Activated naive CD4-positive, alpha-beta T cell treated with anti-CD3 and anti-CD28 coated beads, Interleukin-2, amount 50 U/mL, for 72 hours (primary cell): ENCODE measurements at regions not wholly inside any gene's neighbourhood (a gene's known extent, or its start where the extent isn't known, plus 50 kb on each side); places are given as distances from the start of the nearest gene placed in this dataset.

ENCODE experiments used
- ATAC-seq, 2 donors: fragments of 150-1000 bp; cut with Tn5 transposase; 2 replicates each; pipeline ENCODE4 v1.10.0; 2021; ENCODE audit warnings: mild to moderate bottlenecking in 2 of 2, moderate library complexity in 2 of 2
- DNase-seq, 2 donors: peaks; one replicate each; pipeline ENCODE4 v3.0.0; 2021 to 2022; ENCODE audit warnings: low spot score in 2 of 2
- H3K27ac Mint-ChIP-seq, 2 donors: one replicate each; pipeline ENCODE4 v1.8.0; 2022; ENCODE audit warnings: mild to moderate bottlenecking in 2 of 2, mixed read lengths in 2 of 2
- H3K36me3 Mint-ChIP-seq, 2 donors: one replicate each; pipeline ENCODE4 v1.8.0; 2022; ENCODE audit warnings: mixed read lengths in 2 of 2
- H3K9me3 Mint-ChIP-seq, 2 donors: one replicate each; pipeline ENCODE4 v1.8.0; 2022; ENCODE audit warnings: mixed read lengths in 2 of 2

- no peaks in the 10 kb centered on the region for H3K36me3 Mint-ChIP-seq
- H3K9me3 Mint-ChIP-seq: peaks cover 8 to 15% of the 10 kb centered on the region in 2 donors
- DNase-seq (no peak), ATAC-seq (no peak)
- H3K27ac Mint-ChIP-seq: no peak overlapping the region
Observed at GRCh38 chr13:56335775-56336174, 804.9 kb upstream of the PRR20A start.

- ATAC-seq (no peak), DNase-seq (no peak)
- H3K27ac Mint-ChIP-seq: no peak overlapping the region
Observed at GRCh38 chr13:56338421-56338820, 802.3 kb upstream of the PRR20A start.

GRCh38 chr13:56347014-56347413 lies 793.7 kb upstream of the PRR20A start:
- peaks cover 0 to 5% of the 10 kb centered on the region in 2 donors for H3K36me3 Mint-ChIP-seq
- H3K27ac Mint-ChIP-seq: no peak overlapping the region
- ATAC-seq: no peak
- DNase-seq: no peak
- peaks cover 11 to 16% of the 10 kb centered on the region in 2 donors for H3K9me3 Mint-ChIP-seq

More at GRCh38 chr13:56338421-56338820, 802.3 kb upstream of the PRR20A start:
- Mint-ChIP-seq H3K9me3 (peaks cover 27 to 28% of the 10 kb centered on the region in 2 donors), H3K36me3 (peaks cover 0 to 4% of the 10 kb centered on the region in 2 donors)

- Mint-ChIP-seq H3K9me3 (peaks cover 4 to 9% of the 10 kb centered on the region in 2 donors), H3K27ac (no peak overlapping the region), H3K36me3 (peaks cover 0 to 5% of the 10 kb centered on the region in 2 donors)
- DNase-seq: no peak
- ATAC-seq: no peak
Observed at GRCh38 chr13:56349866-56350265, 790.9 kb upstream of the PRR20A start.

GRCh38 chr13:56351041-56351440 lies 789.7 kb upstream of the PRR20A start:
- ATAC-seq (no peak), DNase-seq (no peak)
- Mint-ChIP-seq H3K9me3 (peaks cover 11 to 12% of the 10 kb centered on the region in 2 donors), H3K36me3 (peaks cover 0 to 5% of the 10 kb centered on the region in 2 donors), H3K27ac (no peak overlapping the region)

- peaks cover 0 to 6% of the 10 kb centered on the region in 2 donors for H3K36me3 Mint-ChIP-seq
Observed at GRCh38 chr13:56352361-56352760, 788.4 kb upstream of the PRR20A start.

GRCh38 chr13:56352901-56353300 lies 787.8 kb upstream of the PRR20A start:
- Mint-ChIP-seq H3K27ac (no peak overlapping the region), H3K9me3 (peaks cover 11 to 13% of the 10 kb centered on the region in 2 donors), H3K36me3 (peaks cover 0 to 5% of the 10 kb centered on the region in 2 donors)
- ATAC-seq: no peak
- no peak for DNase-seq

More at GRCh38 chr13:56352361-56352760, 788.4 kb upstream of the PRR20A start:
- Mint-ChIP-seq H3K27ac (no peak overlapping the region), H3K9me3 (peaks cover 11 to 13% of the 10 kb centered on the region in 2 donors)
- DNase-seq (no peak), ATAC-seq (no peak)

GRCh38 chr13:56356690-56357089 lies 784.0 kb upstream of the PRR20A start:
- ATAC-seq (no peak), DNase-seq (no peak)
- Mint-ChIP-seq H3K27ac (no peak overlapping the region), H3K36me3 (peaks cover 0 to 4% of the 10 kb centered on the region in 2 donors), H3K9me3 (peaks cover 19 to 26% of the 10 kb centered on the region in 2 donors)

- no peak overlapping the region for H3K27ac Mint-ChIP-seq
- no peak for ATAC-seq
- H3K9me3 Mint-ChIP-seq: peaks cover 19 to 21% of the 10 kb centered on the region in 2 donors
- no peak for DNase-seq
- peaks cover 0 to 11% of the 10 kb centered on the region in 2 donors for H3K36me3 Mint-ChIP-seq
Observed at GRCh38 chr13:56378566-56378965, 762.2 kb upstream of the PRR20A start.

- no peak overlapping the region for H3K27ac Mint-ChIP-seq
- ATAC-seq (no peak), DNase-seq (no peak)
- H3K9me3 Mint-ChIP-seq: peaks cover 10 to 19% of the 10 kb centered on the region in 2 donors
- H3K36me3 Mint-ChIP-seq: peaks cover 6% of the 10 kb centered on the region in 2 donors
Observed at GRCh38 chr13:56393549-56393948, 747.2 kb upstream of the PRR20A start.

- no peak for ATAC-seq
- peaks cover 12 to 23% of the 10 kb centered on the region in 2 donors for H3K9me3 Mint-ChIP-seq
- DNase-seq: no peak
- H3K27ac Mint-ChIP-seq: no peak overlapping the region
- peaks cover 3 to 4% of the 10 kb centered on the region in 2 donors for H3K36me3 Mint-ChIP-seq
Observed at GRCh38 chr13:56396318-56396717, 744.4 kb upstream of the PRR20A start.

GRCh38 chr13:56400774-56401173 lies 739.9 kb upstream of the PRR20A start:
- H3K36me3 Mint-ChIP-seq: peaks cover 0 to 4% of the 10 kb centered on the region in 2 donors
- DNase-seq: no peak
- H3K9me3 Mint-ChIP-seq: peaks cover 22 to 28% of the 10 kb centered on the region in 2 donors

GRCh38 chr13:56412856-56413255 lies 727.9 kb upstream of the PRR20A start:
- Mint-ChIP-seq H3K9me3 (peaks cover 9 to 12% of the 10 kb centered on the region in 2 donors), H3K27ac (no peak overlapping the region), H3K36me3 (peaks cover 0 to 4% of the 10 kb centered on the region in 2 donors)
- DNase-seq: no peak
- ATAC-seq: no peak

More at GRCh38 chr13:56400774-56401173, 739.9 kb upstream of the PRR20A start:
- ATAC-seq: no peak
- no peak overlapping the region for H3K27ac Mint-ChIP-seq

GRCh38 chr13:56424246-56424645 lies 716.5 kb upstream of the PRR20A start:
- no peak for DNase-seq
- ATAC-seq: no peak
- H3K36me3 Mint-ChIP-seq: no peaks in the 10 kb centered on the region
- H3K9me3 Mint-ChIP-seq: peaks cover 11 to 12% of the 10 kb centered on the region in 2 donors
- no peak overlapping the region for H3K27ac Mint-ChIP-seq

- Mint-ChIP-seq H3K9me3 (peaks cover 14 to 38% of the 10 kb centered on the region in 2 donors), H3K27ac (no peak overlapping the region), H3K36me3 (peaks cover 0 to 6% of the 10 kb centered on the region in 2 donors)
- DNase-seq: no peak
- no peak for ATAC-seq
Observed at GRCh38 chr13:56457535-56458190, 683.1 kb upstream of the PRR20A start.

- Mint-ChIP-seq H3K36me3 (peaks cover 0 to 6% of the 10 kb centered on the region in 2 donors), H3K27ac (no peak overlapping the region), H3K9me3 (peaks cover 11 to 31% of the 10 kb centered on the region in 2 donors)
- DNase-seq (no peak), ATAC-seq (no peak)
Observed at GRCh38 chr13:56459286-56459685, 681.4 kb upstream of the PRR20A start.

- Mint-ChIP-seq H3K36me3 (no peaks in the 10 kb centered on the region), H3K9me3 (peaks cover 18 to 28% of the 10 kb centered on the region in 2 donors), H3K27ac (no peak overlapping the region)
- DNase-seq (no peak), ATAC-seq (no peak)
Observed at GRCh38 chr13:56501750-56502149, 639.0 kb upstream of the PRR20A start.

- H3K36me3 Mint-ChIP-seq: no peaks in the 10 kb centered on the region
- H3K9me3 Mint-ChIP-seq: peaks cover 9 to 15% of the 10 kb centered on the region in 2 donors
- H3K27ac Mint-ChIP-seq: no peak overlapping the region
- DNase-seq: no peak
- no peak for ATAC-seq
Observed at GRCh38 chr13:56510836-56511235, 629.9 kb upstream of the PRR20A start.
